Activated T-cell treated with anti-CD3 and anti-CD28 coated beads, Interleukin-2, amount 50 U/mL, for 72 hours (primary cell): ENCODE measurements at regions not wholly inside any gene's neighbourhood (a gene's known extent, or its start where the extent isn't known, plus 50 kb on each side); places are given as distances from the start of the nearest gene placed in this dataset.

Experiments used
- ATAC-seq, 2 donors: fragments of 150-1000 bp; cut with Tn5 transposase; replicated peaks in 1 of 2; 2 replicates each; pipeline ENCODE4 v1.10.0; 2021; ENCODE audit warnings: moderate library complexity in 2 of 2, mild to moderate bottlenecking in 1 of 2
- DNase-seq, 2 donors: peaks; one replicate each; pipeline ENCODE4 v3.0.0; 2021 to 2022; ENCODE audit warnings: mixed read lengths in 1 of 2
- H3K27ac Mint-ChIP-seq: one replicate; pipeline ENCODE4 v1.8.0; 2022; ENCODE audit warnings: mild to moderate bottlenecking, moderate library complexity, mixed read lengths
- H3K27me3 Mint-ChIP-seq: one replicate; pipeline ENCODE4 v1.8.0; 2022; ENCODE audit warnings: low read depth, mixed read lengths
- H3K36me3 Mint-ChIP-seq, 2 donors: one replicate each; pipeline ENCODE4 v1.8.0; 2022; ENCODE audit warnings: mixed read lengths in 2 of 2, mild to moderate bottlenecking in 1 of 2; ENCODE audit not compliant: insufficient read depth in 2 of 2
- H3K4me1 Mint-ChIP-seq: one replicate; pipeline ENCODE4 v1.8.0; 2022; ENCODE audit warnings: low read depth, mixed read lengths
- H3K4me3 Mint-ChIP-seq, 2 donors: one replicate each; pipeline ENCODE4 v1.8.0; 2022; ENCODE audit warnings: mild to moderate bottlenecking in 2 of 2, mixed read lengths in 2 of 2, moderate library complexity in 2 of 2
- H3K9me3 Mint-ChIP-seq, 2 donors: one replicate each; pipeline ENCODE4 v1.8.0; 2022; ENCODE audit warnings: mixed read lengths in 2 of 2

- H3K27me3 Mint-ChIP-seq, result no peaks in the 10 kb centered on the region
- H3K36me3 Mint-ChIP-seq, result no peaks in the 10 kb centered on the region
- H3K9me3 Mint-ChIP-seq, result peaks cover 0 to 3% of the 10 kb centered on the region in 2 donors
- no peak for ATAC-seq
- H3K27ac Mint-ChIP-seq, result no peak overlapping the region
- DNase-seq, result no peak
- no peaks in the 10 kb centered on the region for H3K4me1 Mint-ChIP-seq
- H3K4me3 Mint-ChIP-seq, result no peak overlapping the region
Observed at GRCh38 chr2:5493256-5493655, 198.9 kb upstream of the SOX11 start.

- DNase-seq (no peak), ATAC-seq (no peak)
- H3K4me1 Mint-ChIP-seq, result no peaks in the 10 kb centered on the region
- H3K36me3 Mint-ChIP-seq, result no peaks in the 10 kb centered on the region
- no peak overlapping the region for H3K4me3 Mint-ChIP-seq
- no peak overlapping the region for H3K27ac Mint-ChIP-seq
- H3K9me3 Mint-ChIP-seq, result peaks cover 0 to 3% of the 10 kb centered on the region in 2 donors
- no peaks in the 10 kb centered on the region for H3K27me3 Mint-ChIP-seq
Observed at GRCh38 chr2:5494212-5494611, 198.0 kb upstream of the SOX11 start.

GRCh38 chr2:5495586-5495985 is 196.6 kb upstream of the SOX11 start:
- Mint-ChIP-seq H3K27ac (no peak overlapping the region), H3K9me3 (no peaks in the 10 kb centered on the region), H3K4me1 (no peaks in the 10 kb centered on the region), H3K4me3 (no peak overlapping the region), H3K36me3 (no peaks in the 10 kb centered on the region), H3K27me3 (no peaks in the 10 kb centered on the region)
- DNase-seq (no peak), ATAC-seq (no peak)

GRCh38 chr2:5497874-5498273 is 194.3 kb upstream of the SOX11 start:
- H3K27me3 Mint-ChIP-seq, result no peaks in the 10 kb centered on the region
- H3K36me3 Mint-ChIP-seq, result no peaks in the 10 kb centered on the region
- no peak overlapping the region for H3K27ac Mint-ChIP-seq
- DNase-seq (no peak), ATAC-seq (no peak)
- peaks cover 0 to 2% of the 10 kb centered on the region in 2 donors for H3K9me3 Mint-ChIP-seq
- H3K4me3 Mint-ChIP-seq, result no peak overlapping the region
- H3K4me1 Mint-ChIP-seq, result no peaks in the 10 kb centered on the region

- Mint-ChIP-seq H3K4me1 (no peaks in the 10 kb centered on the region), H3K36me3 (no peaks in the 10 kb centered on the region), H3K27me3 (no peaks in the 10 kb centered on the region), H3K4me3 (no peak overlapping the region), H3K9me3 (peaks cover 0 to 2% of the 10 kb centered on the region in 2 donors), H3K27ac (no peak overlapping the region)
- no peak for DNase-seq
- ATAC-seq, result no peak
Observed at GRCh38 chr2:5501807-5502206, 190.4 kb upstream of the SOX11 start.

- DNase-seq (no peak), ATAC-seq (no peak)
- no peaks in the 10 kb centered on the region for H3K27me3 Mint-ChIP-seq
- H3K27ac Mint-ChIP-seq, result no peak overlapping the region
- H3K4me1 Mint-ChIP-seq, result no peaks in the 10 kb centered on the region
- no peaks in the 10 kb centered on the region for H3K36me3 Mint-ChIP-seq
- no peak overlapping the region for H3K4me3 Mint-ChIP-seq
- H3K9me3 Mint-ChIP-seq, result peaks cover 0 to 2% of the 10 kb centered on the region in 2 donors
Observed at GRCh38 chr2:5502385-5502784, 189.8 kb upstream of the SOX11 start.

- H3K36me3 Mint-ChIP-seq, result no peaks in the 10 kb centered on the region
- no peak for DNase-seq
- no peaks in the 10 kb centered on the region for H3K27me3 Mint-ChIP-seq
- ATAC-seq, result no peak
- H3K27ac Mint-ChIP-seq, result no peak overlapping the region
- H3K9me3 Mint-ChIP-seq, result peaks cover 0 to 2% of the 10 kb centered on the region in 2 donors
- H3K4me3 Mint-ChIP-seq, result no peak overlapping the region
- H3K4me1 Mint-ChIP-seq, result no peaks in the 10 kb centered on the region
Observed at GRCh38 chr2:5504756-5505155, 187.4 kb upstream of the SOX11 start.

GRCh38 chr2:5507367-5507766 is 184.8 kb upstream of the SOX11 start:
- no peak for ATAC-seq
- Mint-ChIP-seq H3K36me3 (no peaks in the 10 kb centered on the region), H3K27ac (no peak overlapping the region), H3K9me3 (no peaks in the 10 kb centered on the region), H3K4me3 (no peak overlapping the region), H3K27me3 (no peaks in the 10 kb centered on the region), H3K4me1 (no peaks in the 10 kb centered on the region)
- DNase-seq, result no peak

GRCh38 chr2:5509362-5509761 is 182.8 kb upstream of the SOX11 start:
- Mint-ChIP-seq H3K36me3 (no peaks in the 10 kb centered on the region), H3K27me3 (no peaks in the 10 kb centered on the region), H3K4me3 (no peak overlapping the region), H3K9me3 (no peaks in the 10 kb centered on the region), H3K4me1 (no peaks in the 10 kb centered on the region), H3K27ac (no peak overlapping the region)
- ATAC-seq (no peak), DNase-seq (no peak)

GRCh38 chr2:5510082-5510481 is 182.1 kb upstream of the SOX11 start:
- H3K9me3 Mint-ChIP-seq, result no peaks in the 10 kb centered on the region
- H3K27ac Mint-ChIP-seq, result no peak overlapping the region
- DNase-seq, result no peak
- H3K27me3 Mint-ChIP-seq, result no peaks in the 10 kb centered on the region
- H3K4me3 Mint-ChIP-seq, result no peak overlapping the region
- H3K4me1 Mint-ChIP-seq, result no peaks in the 10 kb centered on the region
- H3K36me3 Mint-ChIP-seq, result no peaks in the 10 kb centered on the region
- ATAC-seq, result no peak

- no peak overlapping the region for H3K27ac Mint-ChIP-seq
- H3K4me3 Mint-ChIP-seq, result no peak overlapping the region
Observed at GRCh38 chr2:5515693-5516092, 176.5 kb upstream of the SOX11 start.

GRCh38 chr2:5519286-5519685 is 172.9 kb upstream of the SOX11 start:
- Mint-ChIP-seq H3K4me3 (no peak overlapping the region), H3K9me3 (no peaks in the 10 kb centered on the region), H3K27me3 (no peaks in the 10 kb centered on the region), H3K4me1 (no peaks in the 10 kb centered on the region), H3K27ac (no peak overlapping the region), H3K36me3 (no peaks in the 10 kb centered on the region)
- DNase-seq, result no peak
- ATAC-seq, result no peak

More at GRCh38 chr2:5515693-5516092, 176.5 kb upstream of the SOX11 start:
- Mint-ChIP-seq H3K9me3 (no peaks in the 10 kb centered on the region), H3K4me1 (no peaks in the 10 kb centered on the region), H3K27me3 (no peaks in the 10 kb centered on the region), H3K36me3 (no peaks in the 10 kb centered on the region)
- ATAC-seq (no peak), DNase-seq (no peak)

GRCh38 chr2:5520463-5520972 is 171.7 kb upstream of the SOX11 start:
- Mint-ChIP-seq H3K9me3 (no peaks in the 10 kb centered on the region), H3K27me3 (no peaks in the 10 kb centered on the region), H3K4me1 (no peaks in the 10 kb centered on the region), H3K4me3 (no peak overlapping the region), H3K36me3 (no peaks in the 10 kb centered on the region), H3K27ac (no peak overlapping the region)
- DNase-seq, result no peak
- ATAC-seq, result no peak

- Mint-ChIP-seq H3K9me3 (peaks cover 0 to under 1% of the 10 kb centered on the region in 2 donors), H3K4me1 (no peaks in the 10 kb centered on the region), H3K36me3 (no peaks in the 10 kb centered on the region), H3K4me3 (no peak overlapping the region), H3K27me3 (no peaks in the 10 kb centered on the region), H3K27ac (no peak overlapping the region)
- no peak for DNase-seq
- ATAC-seq, result no peak
Observed at GRCh38 chr2:5521461-5521860, 170.7 kb upstream of the SOX11 start.
